Amniotic stem cell (primary cell): ENCODE measurements at regions not wholly inside any gene's neighbourhood (a gene's known extent, or its start where the extent isn't known, plus 50 kb on each side); places are given as distances from the start of the nearest gene placed in this dataset.
A peak's percentile ranks its signal among the peaks of the same experiment; 100 is the strongest.
"Not testable (repeated sequence)": the region's sequence is repeated elsewhere in the genome, so short reads cannot be mapped to it uniquely, and the experiment has no call there.

Experiments
- DNase-seq: peaks from one replicate; lab custom pipeline; 2025; lab: John Stamatoyannopoulos, UW

DNA sequence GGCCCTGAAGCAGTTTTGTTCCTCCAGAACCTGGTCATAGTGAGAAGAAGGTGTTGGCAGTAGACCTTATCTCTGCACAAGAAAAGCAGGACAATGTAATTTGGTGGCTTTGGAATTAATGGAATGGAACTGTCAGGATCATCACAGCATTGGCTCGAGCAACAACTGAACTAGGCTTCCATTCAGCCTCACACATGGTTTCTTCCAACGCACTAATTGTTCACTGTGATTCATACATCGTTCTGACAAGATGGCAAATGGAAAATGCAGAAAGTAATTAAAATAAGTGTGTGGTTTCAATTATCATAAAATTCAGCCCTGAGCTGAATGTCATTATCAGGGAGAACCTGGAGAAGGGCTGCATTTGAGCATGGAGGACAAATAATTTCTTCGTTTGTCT, 80.6 kb downstream of the MFSD1 start:
- no peak for DNase-seq

DNA sequence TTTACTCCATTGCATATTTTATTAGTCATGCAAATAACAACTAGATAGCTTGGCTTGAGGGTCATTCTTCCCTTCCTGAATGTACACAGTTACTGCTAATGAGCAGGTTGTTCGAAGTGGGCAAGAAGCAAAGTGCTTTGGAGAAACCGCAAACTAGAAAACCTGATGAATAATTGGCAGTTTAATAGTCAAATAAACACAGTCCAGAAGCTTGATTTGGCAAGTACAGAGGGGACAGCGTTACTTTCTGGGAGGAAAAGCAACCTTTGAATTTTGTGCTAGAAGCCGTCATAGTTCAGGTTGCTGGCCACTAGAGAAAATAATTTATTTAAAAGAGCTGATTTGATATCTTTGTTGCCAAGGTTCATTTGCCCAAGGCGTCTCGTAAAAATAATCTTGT, 94.9 kb downstream of the MFSD1 start:
- DNase-seq = no peak

DNA sequence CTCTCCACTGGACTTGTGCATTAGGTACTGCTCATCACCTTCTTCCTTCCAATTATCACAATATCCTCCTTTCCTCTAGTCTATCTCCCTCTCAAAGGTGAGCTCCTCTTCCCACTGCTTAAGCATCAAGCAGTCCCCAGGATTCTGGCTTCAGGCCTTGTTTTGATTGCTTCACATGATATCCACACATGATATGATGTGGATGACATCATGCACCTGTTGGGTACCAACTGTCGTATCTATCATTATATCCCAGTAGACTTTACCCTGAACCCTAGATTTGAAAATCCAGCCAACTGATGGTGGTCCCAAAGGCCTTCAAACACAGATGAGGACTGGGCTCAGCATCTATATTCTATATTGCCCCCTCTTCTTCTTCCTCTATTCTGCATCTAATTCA, 104.9 kb downstream of the MFSD1 start:
- no peak for DNase-seq

DNA sequence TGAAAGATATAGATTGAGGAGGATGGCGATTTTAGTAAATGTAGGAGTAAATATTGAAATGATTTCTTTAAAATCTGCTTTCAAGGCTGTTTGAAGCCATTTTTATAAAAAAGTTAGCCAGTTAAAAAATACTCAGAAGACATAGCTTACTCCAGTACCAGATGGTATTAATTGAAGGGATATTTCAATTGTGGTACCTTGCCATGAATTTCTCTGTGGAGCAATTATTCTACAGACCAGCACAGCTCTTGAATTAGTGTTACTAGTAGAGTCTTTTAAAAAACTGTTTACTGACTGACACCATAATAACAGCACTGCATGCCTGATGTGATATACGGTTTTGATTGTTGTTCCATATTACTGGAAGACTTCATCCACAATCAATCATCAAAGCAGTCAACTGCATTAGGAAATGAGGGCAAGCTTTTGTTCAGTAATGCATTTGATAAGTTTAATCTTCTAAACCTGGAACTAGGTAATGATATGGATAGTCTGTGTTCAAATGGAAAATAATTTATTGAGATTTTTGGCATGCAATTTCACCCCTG, 106.4 kb downstream of the MFSD1 start:
- no peak for DNase-seq

DNA sequence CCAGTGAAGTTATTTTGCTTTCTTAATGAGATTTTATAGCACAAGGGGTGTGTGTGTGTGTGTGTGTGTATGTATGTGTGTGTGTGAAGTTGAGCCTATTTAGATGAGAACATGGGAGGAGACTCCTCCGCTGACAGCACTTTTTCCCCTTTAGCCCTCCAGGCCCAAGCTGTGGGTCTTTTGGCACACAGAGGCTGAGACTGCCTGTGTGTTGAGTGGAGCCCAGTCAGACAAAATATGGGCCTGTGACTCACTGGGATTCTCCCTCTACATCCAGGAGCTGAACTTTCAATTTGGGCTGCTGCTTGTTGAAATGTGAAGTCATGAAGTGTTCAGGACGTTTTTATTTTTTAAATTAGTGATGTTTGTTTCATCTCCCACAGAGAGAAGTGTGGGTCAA, 108.0 kb downstream of the MFSD1 start:
- peak; percentile 3 for DNase-seq

DNA sequence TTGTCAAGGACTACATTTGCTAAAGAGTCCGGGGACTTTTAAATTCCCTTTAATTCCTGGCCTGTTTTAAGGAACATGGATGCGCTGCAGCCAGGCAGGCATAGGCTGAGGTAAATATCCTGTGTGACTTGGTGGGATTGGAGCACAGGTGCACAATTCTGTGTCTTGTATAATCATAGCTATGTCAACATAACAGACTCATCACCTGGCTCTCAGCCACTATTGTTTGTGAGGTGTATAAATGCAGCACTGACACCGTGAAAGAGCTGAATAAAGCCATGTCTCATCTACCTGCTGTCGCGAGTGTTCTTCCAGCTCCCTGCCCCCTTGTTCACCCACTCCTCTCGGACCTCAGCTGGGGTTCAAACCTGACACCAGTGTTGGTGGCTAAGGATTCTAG, 109.7 kb downstream of the MFSD1 start:
- no peak for DNase-seq

DNA sequence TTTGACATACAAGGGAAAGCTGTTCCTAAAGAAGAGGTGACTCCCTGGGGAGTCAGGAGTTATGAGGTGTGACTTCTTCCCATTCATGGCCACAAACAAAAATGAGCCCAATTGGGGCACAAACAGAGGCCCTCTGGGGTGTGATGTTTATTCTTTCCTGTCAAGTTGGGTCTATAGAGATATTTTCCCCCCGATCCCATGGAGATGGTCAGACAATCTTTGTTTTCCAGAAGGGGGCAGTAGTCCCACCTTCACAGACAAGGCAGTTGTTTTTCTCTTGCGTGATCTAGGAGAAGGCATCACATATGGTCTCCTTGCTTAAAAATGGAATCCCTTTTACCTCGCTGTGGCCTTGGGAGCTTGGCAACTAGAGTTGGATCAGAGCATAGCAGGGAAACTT, 110.3 kb downstream of the MFSD1 start:
- DNase-seq = no peak

DNA sequence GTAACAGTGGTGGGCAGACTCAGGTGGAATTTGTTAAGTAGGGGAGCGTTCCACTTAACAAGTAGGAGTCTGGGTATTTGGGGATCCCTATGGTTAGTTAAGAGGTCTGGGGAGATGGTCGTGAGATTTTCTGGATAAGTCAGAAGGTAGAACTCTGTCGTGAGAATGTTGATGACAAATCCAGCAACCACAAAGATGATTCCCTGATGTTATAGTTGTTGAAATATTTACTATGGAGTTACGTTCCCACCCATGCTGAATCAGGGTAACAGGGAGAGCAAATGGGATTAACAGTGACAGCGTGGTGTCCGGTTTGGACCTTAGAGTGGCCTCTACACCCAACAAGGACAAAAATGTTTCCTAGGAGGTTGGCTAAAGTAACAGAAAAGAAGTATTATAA, 110.8 kb downstream of the MFSD1 start:
- DNase-seq = no peak

DNA sequence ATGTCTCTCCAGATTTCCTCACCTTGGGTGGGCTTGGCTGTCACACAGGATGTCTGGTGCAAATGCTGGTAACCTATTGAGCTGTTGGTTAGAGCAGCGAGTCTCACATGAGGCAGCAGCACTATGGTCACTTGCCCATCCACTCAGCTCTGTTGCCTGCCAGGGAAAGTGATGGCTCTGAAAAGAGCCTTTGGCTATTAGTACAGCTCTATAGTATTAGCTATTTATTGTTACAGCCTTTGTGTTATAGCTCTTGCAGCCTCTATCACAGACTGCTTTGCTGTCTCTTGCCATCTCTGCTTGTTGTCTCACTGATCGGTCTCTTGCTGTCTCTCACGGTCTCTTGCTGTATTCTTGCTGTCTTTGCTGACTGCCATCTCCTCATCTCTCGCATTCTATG, 114.3 kb downstream of the MFSD1 start:
- DNase-seq = no peak

DNA sequence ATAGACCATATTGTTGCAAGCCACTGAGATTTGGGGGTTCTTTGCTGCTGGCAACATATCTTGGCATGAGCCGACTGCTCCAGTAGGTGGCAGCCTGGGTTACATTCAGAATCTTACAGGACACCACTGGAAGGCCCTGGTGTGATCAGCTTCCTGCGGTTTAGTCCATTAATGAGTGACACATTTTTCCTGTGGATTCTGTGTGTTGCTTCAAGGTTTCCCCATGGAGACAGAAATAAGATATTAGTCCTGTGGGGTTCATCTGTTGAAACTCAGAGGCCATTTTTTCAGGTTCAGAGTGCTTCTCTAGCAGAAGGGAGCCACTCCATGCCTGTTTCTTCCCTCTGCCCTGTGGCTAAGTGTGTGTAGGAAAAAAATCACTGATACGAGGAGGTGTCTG, 116.2 kb downstream of the MFSD1 start:
- peak; percentile 57 for DNase-seq

DNA sequence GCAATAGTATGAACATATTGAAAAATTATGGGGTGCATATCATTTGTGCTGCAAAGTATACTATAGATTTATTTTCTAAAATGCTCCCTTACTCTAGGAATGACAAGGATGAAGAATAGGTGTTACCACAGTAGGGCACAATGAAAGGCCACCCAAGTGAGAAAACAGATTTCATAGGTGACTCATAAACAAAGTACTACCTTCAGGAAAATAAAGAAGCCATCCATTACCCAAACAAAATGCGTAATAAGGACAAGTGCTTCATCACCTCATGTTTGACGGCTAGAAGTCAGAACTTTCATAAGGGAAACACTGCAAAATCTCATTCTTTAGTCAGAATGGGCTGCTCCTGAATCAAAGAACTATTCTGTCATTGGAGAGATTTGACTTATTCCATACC, 116.6 kb downstream of the MFSD1 start:
- DNase-seq = no peak

DNA sequence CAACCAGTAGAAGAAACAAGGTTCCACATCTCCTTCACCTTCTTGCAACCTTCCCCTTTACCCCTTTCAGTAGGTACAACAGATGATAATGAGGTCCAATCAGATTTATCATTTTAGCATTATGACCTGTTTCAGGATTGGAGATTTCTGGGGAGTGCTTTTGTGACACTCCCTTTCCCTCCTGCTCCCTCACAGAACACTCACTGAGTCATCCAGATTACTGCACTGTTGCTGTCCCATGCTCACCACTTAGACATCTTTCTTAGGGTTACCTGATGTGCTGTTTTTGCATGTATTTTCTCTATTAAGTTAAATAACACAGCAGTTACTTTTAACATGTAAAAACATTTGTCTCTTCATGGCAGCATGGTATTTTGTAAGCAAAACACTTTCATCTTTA, 118.5 kb downstream of the MFSD1 start:
- DNase-seq = no peak

DNA sequence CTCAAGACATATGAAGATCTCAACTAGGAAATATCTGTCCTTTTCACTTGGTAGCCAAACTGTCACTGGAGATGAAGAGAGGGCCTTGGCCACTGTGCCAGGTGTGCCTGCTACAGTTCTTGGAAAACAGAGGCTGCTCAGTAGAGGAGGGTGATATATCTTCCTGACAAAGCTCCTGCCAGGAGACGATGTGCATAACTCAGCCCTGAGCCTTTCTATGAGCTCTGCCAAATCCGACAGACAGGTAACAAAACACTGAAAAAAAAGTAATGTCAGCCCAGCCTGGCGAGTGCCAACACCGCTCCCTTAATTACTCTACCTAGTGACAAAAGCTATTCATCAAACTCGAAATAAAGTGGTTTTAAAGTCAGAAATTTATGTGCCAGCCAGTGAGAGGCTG, 123.2 kb downstream of the MFSD1 start:
- DNase-seq = no peak

DNA sequence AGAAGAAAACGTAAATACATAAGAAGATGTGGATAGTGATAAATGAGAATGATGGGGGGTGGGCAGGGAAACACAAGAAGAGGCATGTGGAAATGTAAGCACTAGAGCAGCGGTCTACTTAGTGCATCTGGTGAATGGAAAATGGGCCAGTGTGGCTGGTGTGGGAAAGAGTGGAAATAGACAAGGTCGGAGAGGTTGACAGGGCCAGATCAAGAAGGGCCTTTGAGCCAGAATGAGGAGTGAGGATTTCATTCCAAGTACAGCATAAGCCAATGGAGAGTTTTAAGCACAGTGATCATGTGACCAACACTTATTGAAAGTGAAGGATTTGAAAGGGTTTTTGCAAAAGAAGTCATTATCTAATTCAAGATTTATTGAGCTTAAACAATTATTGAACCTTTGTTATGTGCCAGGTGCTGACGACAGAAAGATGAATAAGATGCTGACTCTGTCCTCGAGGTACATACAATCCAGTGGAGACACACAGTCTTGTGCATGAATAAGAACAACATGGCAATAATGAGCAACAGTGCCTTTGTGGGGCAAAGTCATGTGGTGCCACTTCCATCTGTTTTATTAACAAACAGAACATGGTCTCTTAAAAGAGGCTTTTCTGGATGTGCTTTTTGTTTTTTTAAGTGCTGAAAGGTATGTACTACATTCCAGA, 124.1 kb downstream of the MFSD1 start:
- no peak for DNase-seq

DNA sequence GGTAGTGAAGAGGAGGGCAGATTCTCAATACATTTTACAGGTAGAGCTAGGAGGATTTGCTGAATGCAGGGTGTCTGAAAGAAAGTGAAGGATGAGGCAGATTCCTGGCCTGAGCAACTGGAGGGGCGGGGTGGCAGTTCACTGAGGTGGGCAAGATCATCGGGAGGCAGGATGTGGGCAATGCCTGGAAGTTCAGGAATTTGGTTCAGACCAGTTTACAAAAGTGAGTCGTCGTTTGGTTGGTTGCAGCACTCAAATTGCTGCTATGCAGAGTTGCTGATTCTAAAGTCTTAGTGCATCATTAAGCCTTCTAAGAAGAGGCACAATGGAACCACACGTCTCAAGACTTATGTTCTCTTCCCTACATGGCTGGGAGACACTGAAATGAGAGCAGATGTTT, 134.0 kb downstream of the MFSD1 start:
- no peak for DNase-seq

DNA sequence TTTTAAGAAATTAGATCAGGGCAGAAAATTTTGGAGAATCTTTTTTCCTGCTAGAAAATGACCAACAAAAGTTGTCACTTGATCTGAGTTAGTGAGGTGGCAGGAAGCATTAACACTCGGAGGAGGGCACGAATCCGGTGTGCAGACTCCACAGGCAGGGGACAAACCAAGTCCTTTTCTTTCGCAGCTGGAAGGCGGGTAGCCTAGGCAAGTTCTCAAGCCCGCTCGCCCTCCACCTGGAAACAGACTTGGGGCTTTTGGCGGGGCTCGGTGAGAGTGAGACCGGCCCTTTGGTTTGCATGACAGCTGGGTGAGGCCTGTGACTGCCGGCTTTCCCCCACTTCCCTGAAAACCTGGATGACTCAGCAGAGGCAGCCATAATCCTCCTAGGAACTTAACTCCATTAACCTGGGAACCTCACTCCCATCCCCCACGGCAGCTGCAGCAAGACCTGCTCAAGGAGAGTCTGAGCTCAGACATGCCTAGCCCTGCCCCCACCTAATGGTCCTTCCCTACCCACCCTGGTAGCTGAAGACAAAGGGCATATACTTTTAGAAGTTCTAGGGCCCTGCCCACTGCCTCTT, 134.8 kb downstream of the MFSD1 start:
- DNase-seq = no peak

DNA sequence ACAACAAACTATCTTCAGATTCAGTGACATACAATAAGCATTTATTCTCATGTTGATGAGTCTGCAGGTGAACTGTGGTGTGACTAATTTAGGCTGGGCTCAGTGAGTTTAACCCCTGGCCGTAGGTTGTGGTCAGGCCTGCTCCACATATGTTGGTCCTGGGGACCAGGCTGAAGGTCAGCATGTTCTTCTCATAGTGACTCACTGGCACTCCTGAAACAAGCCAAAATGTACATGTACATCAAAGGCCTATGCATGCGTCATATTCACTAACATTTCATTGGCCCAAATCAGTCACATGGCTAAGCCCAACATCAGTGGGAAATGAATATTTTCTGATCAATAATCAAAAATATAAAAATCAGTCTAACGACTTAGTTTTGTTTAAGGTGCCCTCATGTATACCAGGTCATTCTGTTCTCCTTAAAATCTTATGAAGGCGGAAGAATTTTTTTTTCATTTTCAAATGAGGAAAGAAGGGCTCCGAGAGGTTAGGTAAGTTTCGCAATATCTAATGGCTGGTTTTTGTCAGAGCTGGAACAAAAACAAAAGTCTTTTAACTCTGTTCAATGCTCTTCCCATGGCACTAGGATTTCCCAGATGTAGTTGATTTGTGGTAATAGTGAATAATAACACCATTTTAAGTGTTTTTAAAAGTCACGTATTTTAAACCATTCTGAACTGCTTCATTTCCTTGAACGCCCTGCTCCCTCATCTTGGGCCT, 148.5 kb downstream of the MFSD1 start:
- no peak for DNase-seq

DNA sequence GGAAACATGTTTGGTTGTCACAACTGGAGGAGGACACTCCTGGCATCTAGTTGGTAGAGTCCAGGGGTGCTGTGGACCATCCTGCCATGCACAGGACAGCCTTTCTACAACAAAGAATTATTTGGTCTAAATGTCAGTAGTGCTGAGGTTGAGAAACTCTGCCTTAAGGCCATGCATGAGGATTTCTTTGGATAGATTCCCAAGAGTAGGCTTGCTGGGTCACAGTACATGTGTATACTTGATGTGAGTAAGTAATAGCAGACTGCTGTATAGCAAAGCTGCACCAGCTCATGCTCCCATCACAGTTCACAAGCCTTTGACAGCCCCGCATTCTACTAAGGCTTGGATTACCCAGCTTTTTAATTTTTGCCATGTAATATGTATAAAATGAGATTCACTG, 151.3 kb downstream of the MFSD1 start:
- DNase-seq = no peak

DNA sequence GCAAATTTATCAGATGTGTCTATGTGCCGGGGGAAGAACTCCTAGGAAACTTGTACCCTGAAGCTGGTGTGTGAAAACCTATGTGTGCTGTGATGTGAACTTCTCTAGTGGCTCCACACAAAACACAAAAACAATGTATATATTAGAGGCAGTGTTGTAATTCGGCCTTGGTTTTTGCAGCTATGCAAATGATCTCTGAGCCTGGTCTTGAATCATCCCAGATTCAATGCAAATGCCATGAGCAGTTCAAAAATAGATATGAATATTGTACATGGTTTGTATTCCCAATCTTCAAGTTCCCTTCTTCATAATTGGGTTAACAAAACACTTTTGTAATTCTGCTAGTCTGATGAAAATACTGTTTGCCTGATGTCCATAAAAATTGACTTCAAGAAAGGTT, 152.6 kb downstream of the MFSD1 start:
- DNase-seq = no peak

DNA sequence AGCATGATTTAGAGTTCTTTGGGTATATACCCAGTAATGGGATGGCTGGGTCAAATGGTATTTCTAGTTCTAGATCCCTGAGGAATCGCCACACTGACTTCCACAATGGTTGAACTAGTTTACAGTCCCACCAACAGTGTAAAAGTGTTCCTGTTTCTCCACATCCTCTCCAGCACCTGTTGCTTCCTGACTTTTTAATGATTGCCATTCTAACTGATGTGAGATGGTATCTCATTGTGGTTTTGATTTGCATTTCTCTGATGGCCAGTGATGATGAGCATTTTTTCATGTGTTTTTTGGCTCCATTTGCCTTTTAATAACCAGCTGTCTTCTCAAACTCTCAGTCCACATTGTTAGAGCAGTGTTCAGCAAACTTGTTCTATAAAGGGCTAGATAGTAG, 155.9 kb downstream of the MFSD1 start:
- DNase-seq = not testable (repeated sequence)

DNA sequence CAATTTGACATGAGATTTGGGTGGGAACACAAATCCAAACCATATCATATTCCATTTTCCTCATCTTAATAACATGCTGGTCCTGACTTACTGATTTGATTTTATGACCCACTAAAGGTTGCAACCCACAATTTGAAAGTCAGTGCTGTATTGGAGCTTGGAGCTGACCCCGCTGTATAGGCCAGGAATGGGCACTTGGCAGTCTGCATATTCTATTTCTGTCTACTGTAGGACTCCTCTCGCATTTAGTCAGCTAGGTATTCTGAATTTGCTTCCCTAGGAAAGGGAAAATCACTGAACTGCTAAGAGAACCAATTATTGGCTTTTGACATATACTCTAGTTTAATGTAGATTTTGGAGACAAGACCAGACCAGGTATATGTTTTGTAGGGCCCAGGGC, 157.0 kb downstream of the MFSD1 start:
- no peak for DNase-seq

DNA sequence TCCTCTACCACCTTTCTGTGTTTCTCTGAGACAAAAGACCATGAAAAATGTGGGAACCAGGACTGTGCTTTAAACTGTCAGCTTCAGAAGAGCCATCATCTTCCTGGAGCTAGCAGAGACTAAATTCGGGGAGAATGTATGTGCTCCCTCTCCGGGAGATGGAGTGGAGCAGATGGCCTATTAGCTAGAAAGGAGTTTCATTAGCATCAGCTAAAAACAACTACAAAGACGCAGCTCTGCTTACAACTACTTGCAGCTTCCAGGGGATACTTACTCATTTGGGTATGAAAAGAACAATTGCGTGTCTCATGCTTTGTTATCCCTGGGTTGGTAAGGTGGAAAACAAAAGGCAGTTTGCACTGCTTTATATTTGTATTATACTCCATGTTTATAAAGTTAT, 159.6 kb downstream of the MFSD1 start:
- no peak for DNase-seq

DNA sequence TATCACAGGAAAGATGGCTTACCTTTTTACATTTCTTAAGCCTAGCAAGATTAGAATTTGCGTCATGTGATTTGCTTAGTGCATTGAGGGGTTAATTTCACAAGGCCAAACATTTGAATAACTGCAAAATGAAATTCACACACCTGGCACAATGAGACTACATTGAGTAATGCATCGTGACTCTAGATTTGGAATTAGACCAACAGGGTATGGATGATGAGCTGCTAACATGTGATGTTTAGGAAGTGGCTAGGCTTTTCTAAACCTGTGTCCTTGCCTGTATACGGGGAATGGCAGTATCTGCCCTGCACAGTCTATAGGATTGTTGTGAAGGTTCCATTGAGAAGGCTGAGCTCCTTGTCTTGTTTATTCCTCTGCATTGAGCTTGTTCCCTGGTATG, 160.1 kb downstream of the MFSD1 start:
- no peak for DNase-seq
